NCI-H774 (cell line): ENCODE measurements at regions not wholly inside any gene's neighbourhood (a gene's known extent, or its start where the extent isn't known, plus 50 kb on each side); places are given as distances from the start of the nearest gene placed in this dataset.

Experiments
- DNase-seq: peaks from one replicate; lab custom pipeline; 2025; lab: John Stamatoyannopoulos, UW

GRCh38 chr3:106533788-106534160 is 665.0 kb upstream of the CBLB start:
- DNase-seq, result no peak

- no peak for DNase-seq
Observed at GRCh38 chr3:106534206-106534605, 665.4 kb upstream of the CBLB start.

- no peak for DNase-seq
Observed at GRCh38 chr3:106540743-106541142, 671.9 kb upstream of the CBLB start.

- DNase-seq, result no peak
Observed at GRCh38 chr3:106542101-106542769, 673.4 kb upstream of the CBLB start.

- no peak for DNase-seq
Observed at GRCh38 chr3:106552351-106553043, 683.7 kb upstream of the CBLB start.

- DNase-seq, result no peak
Observed at GRCh38 chr3:106560451-106560966, 691.7 kb upstream of the CBLB start.

GRCh38 chr3:106566277-106566676 is 697.5 kb upstream of the CBLB start:
- no peak for DNase-seq

- DNase-seq, result no peak
Observed at GRCh38 chr3:106570426-106570825, 701.6 kb upstream of the CBLB start.

- DNase-seq, result no peak
Observed at GRCh38 chr3:106573605-106574004, 704.8 kb upstream of the CBLB start.

GRCh38 chr3:106575029-106575428 is 706.2 kb upstream of the CBLB start:
- no peak for DNase-seq

- no peak for DNase-seq
Observed at GRCh38 chr3:106577241-106577640, 708.4 kb upstream of the CBLB start.

- DNase-seq, result no peak
Observed at GRCh38 chr3:106578911-106579310, 710.1 kb upstream of the CBLB start.

- DNase-seq, result no peak
Observed at GRCh38 chr3:106582151-106582550, 713.3 kb upstream of the CBLB start.

GRCh38 chr3:106587551-106587950 is 718.7 kb upstream of the CBLB start:
- DNase-seq, result no peak

GRCh38 chr3:106588739-106589138 is 719.9 kb upstream of the CBLB start:
- DNase-seq, result no peak

GRCh38 chr3:106589311-106589942 is 720.6 kb upstream of the CBLB start:
- no peak for DNase-seq

- DNase-seq, result no peak
Observed at GRCh38 chr3:106590216-106590615, 721.4 kb upstream of the CBLB start.

GRCh38 chr3:106593381-106593780 is 724.6 kb upstream of the CBLB start:
- no peak for DNase-seq

GRCh38 chr3:106609666-106610301 is 741.0 kb upstream of the CBLB start:
- DNase-seq, result peak; percentile 42

GRCh38 chr3:106610362-106610959 is 741.6 kb upstream of the CBLB start:
- no peak for DNase-seq

- DNase-seq, result no peak
Observed at GRCh38 chr3:106611116-106611515, 742.3 kb upstream of the CBLB start.

GRCh38 chr3:106611841-106612240 is 743.0 kb upstream of the CBLB start:
- DNase-seq, result no peak
